C4-2B (cell line): ENCODE measurements at regions not wholly inside any gene's neighbourhood (a gene's known extent, or its start where the extent isn't known, plus 50 kb on each side); places are given as distances from the start of the nearest gene placed in this dataset.

Source experiments
- ZFX ChIP-seq: fragments of 450-650 bp; IDR thresholded peaks from 2 replicates; pipeline ENCODE4 v1.6.1; 2017
- TF ChIP-seq, protein P1 (sequence below): fragments of 450-650 bp; conservative IDR thresholded peaks from 2 replicates; pipeline ENCODE4 v1.5.1; 2017; ENCODE audit warnings: mild to moderate bottlenecking

DNA sequence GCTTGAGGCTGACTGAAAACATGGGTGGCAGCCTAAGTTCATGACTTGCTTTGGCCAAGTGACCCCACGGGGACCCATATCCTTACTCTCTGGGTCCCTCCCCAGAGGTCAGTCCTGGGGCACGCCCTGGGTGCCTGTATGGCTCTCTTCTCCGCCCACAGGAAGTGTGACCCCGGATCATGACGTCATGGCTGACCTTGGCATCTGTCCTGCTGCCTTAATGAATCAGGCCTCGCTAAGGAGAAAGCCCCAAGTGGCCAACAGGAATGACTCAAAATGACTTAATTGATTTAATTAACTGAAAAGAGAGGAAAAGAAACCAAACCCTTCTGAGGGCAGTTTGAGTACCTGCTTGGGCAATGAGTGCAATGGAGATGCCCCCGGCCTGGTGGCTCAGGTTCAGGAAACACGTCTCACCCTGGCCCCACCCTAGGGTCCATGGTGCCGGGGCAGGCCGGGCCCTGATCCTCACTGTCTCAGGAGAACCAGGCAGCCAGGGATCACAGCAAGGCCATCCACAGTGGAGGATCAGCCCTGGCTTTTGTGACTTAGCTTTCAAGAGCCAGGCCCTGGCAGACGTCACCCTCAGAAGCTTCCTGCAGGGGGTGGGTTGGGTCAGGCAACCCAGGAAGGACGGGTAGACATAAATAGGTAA, 112.0 kb downstream of the CYP26B1 start:
- TF ChIP-seq, protein P1, sequence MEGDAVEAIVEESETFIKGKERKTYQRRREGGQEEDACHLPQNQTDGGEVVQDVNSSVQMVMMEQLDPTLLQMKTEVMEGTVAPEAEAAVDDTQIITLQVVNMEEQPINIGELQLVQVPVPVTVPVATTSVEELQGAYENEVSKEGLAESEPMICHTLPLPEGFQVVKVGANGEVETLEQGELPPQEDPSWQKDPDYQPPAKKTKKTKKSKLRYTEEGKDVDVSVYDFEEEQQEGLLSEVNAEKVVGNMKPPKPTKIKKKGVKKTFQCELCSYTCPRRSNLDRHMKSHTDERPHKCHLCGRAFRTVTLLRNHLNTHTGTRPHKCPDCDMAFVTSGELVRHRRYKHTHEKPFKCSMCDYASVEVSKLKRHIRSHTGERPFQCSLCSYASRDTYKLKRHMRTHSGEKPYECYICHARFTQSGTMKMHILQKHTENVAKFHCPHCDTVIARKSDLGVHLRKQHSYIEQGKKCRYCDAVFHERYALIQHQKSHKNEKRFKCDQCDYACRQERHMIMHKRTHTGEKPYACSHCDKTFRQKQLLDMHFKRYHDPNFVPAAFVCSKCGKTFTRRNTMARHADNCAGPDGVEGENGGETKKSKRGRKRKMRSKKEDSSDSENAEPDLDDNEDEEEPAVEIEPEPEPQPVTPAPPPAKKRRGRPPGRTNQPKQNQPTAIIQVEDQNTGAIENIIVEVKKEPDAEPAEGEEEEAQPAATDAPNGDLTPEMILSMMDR = no peak
- TF ChIP-seq ZFX = no peak
